GM18498 (cell line): ENCODE measurements at regions not wholly inside any gene's neighbourhood (a gene's known extent, or its start where the extent isn't known, plus 50 kb on each side); places are given as distances from the start of the nearest gene placed in this dataset.
"Not testable (repeated sequence)": the region's sequence is repeated elsewhere in the genome, so short reads cannot be mapped to it uniquely, and the experiment has no call there.

Source experiments
- ATAC-seq: cut with Tn5 transposase; IDR thresholded peaks from one replicate; pipeline ENCODE4 v1.9.1; 2021; ENCODE audit warnings: mild to moderate bottlenecking, moderate library complexity; ENCODE audit not compliant: unreplicated experiment

DNA sequence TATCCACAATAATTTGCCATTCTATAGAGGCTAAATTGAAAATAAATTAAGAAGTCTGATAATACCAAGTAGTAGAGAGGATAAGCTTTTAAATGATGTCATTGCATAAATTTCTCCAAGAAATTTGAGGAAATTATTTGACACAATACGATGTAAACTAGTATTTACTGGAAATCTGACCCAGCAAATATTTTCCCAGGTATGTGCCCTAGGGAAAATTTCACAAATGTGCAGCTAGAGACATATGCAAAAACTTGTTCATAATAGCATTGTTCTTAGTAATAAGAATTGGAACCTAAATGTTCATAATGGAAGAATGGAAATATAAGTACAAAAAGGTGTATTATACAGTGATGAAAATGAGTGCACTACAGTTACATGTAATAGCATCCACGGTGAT, 888.8 kb upstream of the SOX11 start:
- ATAC-seq = no peak

GRCh38 chr2:4814137-4814536, 878.0 kb upstream of the SOX11 start:
- not testable (repeated sequence) for ATAC-seq

DNA sequence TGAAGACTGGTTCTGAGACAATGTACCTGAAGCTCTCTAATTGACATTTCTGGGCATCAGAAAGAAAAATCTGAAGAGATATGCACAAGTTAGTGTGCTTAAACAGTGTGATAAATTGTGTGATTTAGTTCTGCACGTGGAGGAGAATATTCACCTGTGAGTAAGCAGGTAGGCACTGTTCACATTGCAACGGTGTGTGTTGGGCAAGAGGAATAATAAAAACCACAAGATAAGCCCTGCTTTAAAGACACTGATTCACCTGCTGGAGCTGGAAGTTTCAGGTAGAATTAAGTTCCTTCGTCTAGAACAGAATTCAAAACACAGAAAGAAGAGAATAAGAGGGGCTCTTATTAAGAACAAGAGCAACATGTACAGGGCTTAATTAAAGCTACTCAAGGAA, 864.3 kb upstream of the SOX11 start:
- no peak for ATAC-seq

- no peak for ATAC-seq
Measured at GRCh38 chr2:4828682-4829374, 863.4 kb upstream of the SOX11 start.

- ATAC-seq = no peak
Measured at GRCh38 chr2:4831751-4832150, 860.4 kb upstream of the SOX11 start.

DNA sequence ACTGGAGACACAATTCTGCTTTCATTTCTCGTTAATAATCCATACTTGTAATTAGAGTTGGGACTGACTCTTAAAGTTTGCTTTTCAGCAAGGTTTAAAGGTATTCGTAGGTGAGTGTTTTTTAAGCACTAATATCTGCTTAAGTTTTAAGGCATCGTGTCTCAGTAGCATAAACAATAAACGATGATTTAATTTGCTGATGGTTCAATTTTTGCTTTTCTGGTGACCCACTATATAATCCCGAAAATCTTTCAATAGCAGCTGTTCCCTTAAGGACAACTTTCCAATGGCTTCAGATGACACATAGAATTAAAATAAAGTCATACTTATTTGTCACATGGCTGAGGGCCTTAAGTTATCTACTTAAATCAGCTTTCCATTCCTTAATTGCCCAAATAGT, 859.5 kb upstream of the SOX11 start:
- no peak for ATAC-seq

DNA sequence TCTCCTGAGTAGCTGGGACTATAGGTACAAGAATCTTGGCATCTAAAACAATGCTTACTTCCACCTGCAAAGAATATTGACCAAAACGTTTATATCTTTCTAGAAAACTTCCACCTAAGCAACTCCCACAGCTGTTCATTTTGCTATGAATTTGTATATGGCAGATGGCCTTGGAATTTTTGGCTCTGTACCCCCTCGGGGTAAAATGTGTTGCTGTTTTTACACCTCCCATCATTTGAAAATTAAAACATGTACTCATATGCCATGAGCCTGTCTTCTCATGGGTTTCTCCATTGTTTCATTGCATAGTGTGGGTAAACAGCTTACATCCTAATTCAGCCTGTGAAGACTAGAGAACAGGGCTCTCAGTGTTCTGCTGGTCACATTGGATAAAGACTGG, 853.6 kb upstream of the SOX11 start:
- no peak for ATAC-seq

GRCh38 chr2:4840791-4841190, 851.4 kb upstream of the SOX11 start:
- ATAC-seq = no peak

- no peak for ATAC-seq
Measured at GRCh38 chr2:4844881-4845280, 847.3 kb upstream of the SOX11 start.

GRCh38 chr2:4862031-4862430, 830.2 kb upstream of the SOX11 start:
- no peak for ATAC-seq

DNA sequence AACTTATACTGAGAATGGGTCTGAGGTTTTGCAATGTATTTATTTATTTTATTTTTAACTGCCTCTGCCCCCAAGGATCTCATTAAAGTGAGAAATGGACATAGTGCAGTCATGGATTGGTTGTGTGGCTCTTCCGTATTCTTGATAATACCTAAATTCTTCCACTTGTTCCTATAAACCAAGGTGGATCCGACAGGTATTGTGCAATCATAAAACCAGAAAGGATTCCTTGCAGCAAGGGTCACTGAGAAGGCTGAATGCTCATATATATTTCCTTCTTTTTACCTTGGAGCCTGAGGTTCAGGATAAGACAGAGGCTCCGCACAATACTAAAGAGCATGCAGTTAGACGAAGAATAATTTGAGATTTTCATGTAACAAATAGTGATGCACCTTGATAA, 826.0 kb upstream of the SOX11 start:
- no peak for ATAC-seq

DNA sequence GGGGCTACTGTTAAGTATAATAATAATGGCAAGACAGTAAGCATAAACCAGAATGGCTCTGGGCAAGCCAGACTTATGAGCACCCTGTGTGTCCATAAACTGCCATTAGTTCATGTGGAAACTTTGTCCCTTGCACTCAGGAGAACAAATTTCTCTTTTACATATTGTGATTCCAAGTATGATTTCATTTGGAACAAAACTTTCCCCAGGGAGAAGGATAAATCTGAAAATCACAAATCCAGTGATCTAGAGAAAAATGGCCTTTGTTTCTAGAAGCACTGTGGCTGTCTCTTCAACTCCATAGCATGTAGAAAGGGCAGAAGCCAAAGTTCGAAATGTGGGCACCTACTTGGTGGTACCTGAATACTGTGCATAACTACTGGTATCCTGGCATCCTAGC, 823.7 kb upstream of the SOX11 start:
- ATAC-seq = no peak

- no peak for ATAC-seq
Measured at GRCh38 chr2:4869154-4869553, 823.0 kb upstream of the SOX11 start.

DNA sequence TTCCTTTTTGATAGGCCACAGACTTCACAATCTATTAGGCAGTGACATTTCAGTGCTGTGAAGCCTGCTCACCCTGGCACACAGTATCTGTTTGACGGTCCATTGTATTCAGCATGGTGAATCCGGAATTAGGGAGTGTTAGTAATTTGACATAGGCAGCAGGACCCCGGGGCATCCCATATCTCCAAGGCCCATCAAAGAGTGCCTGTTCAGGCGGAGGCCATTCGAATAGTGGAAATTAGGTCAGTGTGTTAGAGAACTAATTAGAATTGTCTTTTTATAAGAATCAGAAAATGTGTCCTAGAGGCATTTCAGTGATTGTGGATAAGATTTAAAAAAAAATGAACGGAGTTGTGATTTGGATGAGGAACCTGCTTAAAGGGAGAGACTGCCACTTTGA, 818.8 kb upstream of the SOX11 start:
- no peak for ATAC-seq

DNA sequence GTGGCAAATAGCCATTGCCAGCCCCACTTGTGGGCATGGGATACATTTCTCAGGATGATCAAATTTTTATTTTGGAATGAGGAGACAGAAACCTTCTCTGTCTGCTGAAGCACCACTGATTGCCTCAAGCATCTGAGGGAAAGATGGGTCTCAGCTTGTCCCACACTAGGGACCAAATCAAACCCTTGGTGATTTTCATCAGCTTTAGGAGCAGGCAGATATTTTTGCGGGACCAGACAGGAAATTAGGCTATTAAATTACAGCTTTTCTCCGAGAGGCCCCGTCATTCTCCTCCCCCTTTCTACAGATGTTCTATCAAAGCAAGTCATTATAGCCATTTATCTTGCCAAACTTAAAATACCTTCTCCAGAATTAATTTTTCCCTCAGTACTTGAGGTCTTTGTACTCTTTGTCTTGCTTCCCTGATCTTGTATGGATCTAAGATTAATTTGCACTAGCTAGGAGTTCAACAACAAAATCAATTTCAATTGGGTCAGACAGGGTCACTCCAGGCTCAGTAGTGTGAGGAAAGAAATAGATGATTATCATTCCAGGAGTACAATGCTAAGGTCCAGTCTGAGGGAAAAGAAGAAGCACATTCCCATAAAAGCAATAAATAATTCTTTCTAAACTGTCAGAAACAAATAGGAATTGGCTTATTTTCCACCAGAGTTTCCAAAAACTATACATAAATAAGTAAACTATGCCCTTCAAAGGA, 818.1 kb upstream of the SOX11 start:
- ATAC-seq = no peak

DNA sequence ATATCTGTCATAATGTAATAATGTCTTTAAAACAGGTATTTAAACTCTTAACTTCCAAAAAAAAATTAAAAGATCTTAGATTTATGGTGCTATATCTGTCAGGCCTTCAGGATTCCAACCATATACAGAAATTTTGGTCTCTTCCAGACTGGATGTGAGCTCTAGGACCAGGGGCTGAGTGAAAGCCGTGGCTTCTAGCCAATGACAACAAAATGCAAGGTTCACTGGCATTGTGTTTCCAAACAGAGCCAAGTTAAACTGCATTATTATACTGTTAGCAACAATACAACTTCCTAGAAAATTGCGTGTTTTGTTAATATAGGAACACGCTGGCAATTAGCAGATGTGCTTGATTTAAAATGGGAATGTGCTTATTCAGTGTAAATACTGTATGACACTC, 809.8 kb upstream of the SOX11 start:
- ATAC-seq = no peak

GRCh38 chr2:4882941-4883340, 809.2 kb upstream of the SOX11 start:
- ATAC-seq = no peak

DNA sequence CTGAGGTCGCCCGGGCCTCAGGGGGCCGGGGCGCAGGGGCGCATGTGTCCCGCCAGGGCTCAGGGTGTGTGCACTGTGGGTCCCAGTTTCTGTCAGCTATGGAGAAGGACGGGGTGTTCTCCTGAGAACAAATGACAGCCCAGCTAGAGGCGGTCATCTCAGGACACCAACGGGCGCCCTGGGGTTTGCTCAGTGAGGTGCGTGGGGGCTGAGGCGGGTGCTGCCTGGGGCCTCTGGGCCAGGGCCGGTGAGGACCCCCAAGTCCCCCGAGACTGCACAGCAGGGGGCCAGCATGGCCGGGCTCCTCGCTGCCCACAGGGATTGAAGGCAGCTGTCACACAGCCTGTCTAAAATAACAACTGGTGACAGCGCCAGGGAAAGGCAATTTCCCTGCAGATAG, 808.8 kb upstream of the SOX11 start:
- ATAC-seq = no peak

DNA sequence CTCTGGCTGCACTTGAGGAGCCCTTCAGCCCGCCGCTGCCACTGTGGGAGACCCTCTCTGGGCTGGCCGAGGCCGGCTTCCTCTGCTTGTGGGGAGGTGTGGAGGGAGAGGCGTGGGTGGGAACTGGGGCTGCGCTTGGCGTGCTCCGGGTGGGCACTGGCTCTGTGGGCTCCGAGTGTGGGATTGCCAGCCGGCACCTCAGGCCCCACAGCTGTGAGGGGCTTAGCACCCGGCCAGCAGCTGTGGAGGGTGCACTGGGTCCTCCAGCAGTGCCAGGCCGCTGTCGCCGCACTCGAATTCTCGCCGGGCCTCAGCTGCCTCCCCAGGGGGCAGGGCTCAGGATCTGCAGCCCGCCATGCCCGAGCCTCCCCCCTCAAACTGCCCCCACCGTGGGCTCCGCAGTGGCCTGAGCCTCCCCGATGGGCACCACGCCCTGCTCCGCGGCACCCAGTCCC, 808.0 kb upstream of the SOX11 start:
- no peak for ATAC-seq

GRCh38 chr2:4891394-4891793, 800.8 kb upstream of the SOX11 start:
- ATAC-seq = no peak

DNA sequence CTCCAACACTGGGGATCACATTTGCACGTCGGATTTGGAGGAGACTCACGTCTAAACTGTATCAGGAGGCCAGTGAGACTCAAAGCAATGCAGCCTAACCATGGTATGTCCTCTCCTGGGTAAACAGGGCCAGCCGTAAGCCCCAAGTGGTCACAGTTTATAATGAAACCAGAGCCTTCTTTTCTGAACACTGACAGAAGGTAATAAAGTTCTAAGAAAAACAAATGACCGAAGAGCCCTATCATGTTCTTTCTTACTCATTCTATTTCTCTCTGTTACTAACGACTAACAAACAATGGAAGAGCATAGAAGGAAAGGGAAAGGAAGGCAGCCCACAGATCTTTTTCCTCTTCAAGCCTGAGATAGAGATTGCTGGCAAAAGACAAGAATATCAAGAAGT, 796.8 kb upstream of the SOX11 start:
- no peak for ATAC-seq

GRCh38 chr2:4898706-4899105, 793.5 kb upstream of the SOX11 start:
- ATAC-seq = no peak

DNA sequence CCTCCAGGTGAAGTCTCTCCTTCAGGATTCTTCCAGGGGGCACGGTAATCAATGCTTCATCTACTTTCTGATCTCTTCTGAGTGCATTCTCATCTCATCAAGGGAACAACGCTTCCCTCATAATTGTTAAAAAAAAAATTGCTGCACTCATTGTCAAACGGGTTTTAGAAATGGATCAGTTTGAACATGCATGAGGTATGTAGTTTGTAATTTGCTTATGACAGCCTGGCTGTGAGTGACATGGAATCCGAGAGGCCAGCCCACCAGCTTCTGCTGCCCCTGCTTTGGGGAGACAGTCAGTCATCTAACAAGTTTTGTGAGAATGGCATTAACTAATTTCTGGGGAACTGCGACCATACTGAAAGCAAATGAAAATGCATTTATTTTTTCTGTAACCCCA, 791.9 kb upstream of the SOX11 start:
- no peak for ATAC-seq
